Right atrium auricular region (tissue), 2 donors: ENCODE measurements at regions not wholly inside any gene's neighbourhood (a gene's known extent, or its start where the extent isn't known, plus 50 kb on each side); places are given as distances from the start of the nearest gene placed in this dataset.

Source experiments
- DNase-seq: peaks from one replicate; pipeline ENCODE4 v3.0.0-alpha.2; 2019; ENCODE audit warnings: low spot score
- H3K27ac ChIP-seq, 2 donors: fragments of 200-600 bp; sonication (generic); 1 replicate in 1 of 2; 2 replicates in 1 of 2; pipeline ENCODE4 v1.5.1; 2016 to 2019
- H3K27me3 ChIP-seq, 2 donors: fragments of 200-600 bp; sonication (generic); one replicate each; pipeline versions ENCODE4 v1.5.1 to v1.6.0; 2017 to 2019
- H3K36me3 ChIP-seq: fragments of 200-600 bp; sonication (generic); one replicate; pipeline ENCODE4 v1.5.1; 2016
- H3K4me1 ChIP-seq, 2 donors: fragments of 200-600 bp; sonication (generic); one replicate each; pipeline versions ENCODE4 v1.5.1 to v1.6.0; 2017 to 2019
- H3K4me3 ChIP-seq, 2 donors: fragments of 200-600 bp; sonication (generic); 1 replicate in 1 of 2; 2 replicates in 1 of 2; pipeline ENCODE4 v1.5.1; 2017 to 2019; ENCODE audit warnings: mild to moderate bottlenecking in 1 of 2, moderate library complexity in 1 of 2
- H3K9me3 ChIP-seq, 2 donors: fragments of 200-600 bp; sonication (generic); one replicate each; pipeline ENCODE4 v1.5.1; 2019
- CTCF ChIP-seq, 2 donors: fragments of 200-600 bp; sonication (generic); IDR thresholded peaks; one replicate each; pipeline ENCODE4 v1.5.1; 2019; ENCODE audit warnings: antibody characterized with exemption in 2 of 2

- Histone ChIP-seq H3K27ac (no peak overlapping the region), H3K9me3 (no peaks in the 10 kb centered on the region), H3K4me1 (no peaks in the 10 kb centered on the region), H3K27me3 (no peaks in the 10 kb centered on the region), H3K36me3 (no peaks in the 10 kb centered on the region), H3K4me3 (no peak overlapping the region)
- no peak for DNase-seq
- TF ChIP-seq CTCF (IDR thresholded peaks at IDR 0.05): no peak
Measured at GRCh38 chr10:57513637-57514036, 754.1 kb downstream of the IPMK start.

- no peaks in the 10 kb centered on the region for H3K36me3 ChIP-seq
- no peak for TF ChIP-seq CTCF (IDR thresholded peaks at IDR 0.05)
- H3K27ac ChIP-seq: no peak overlapping the region
- no peaks in the 10 kb centered on the region for H3K27me3 ChIP-seq
- no peaks in the 10 kb centered on the region for H3K4me1 ChIP-seq
- no peak overlapping the region for H3K4me3 ChIP-seq
- no peak for DNase-seq
- H3K9me3 ChIP-seq: no peaks in the 10 kb centered on the region
Measured at GRCh38 chr10:57507788-57508187, 759.9 kb downstream of the IPMK start.

GRCh38 chr10:57506414-57507094, 761.1 kb downstream of the IPMK start:
- H3K27ac ChIP-seq: no peak overlapping the region
- H3K9me3 ChIP-seq: no peaks in the 10 kb centered on the region
- H3K27me3 ChIP-seq: no peaks in the 10 kb centered on the region
- DNase-seq: no peak
- H3K36me3 ChIP-seq: no peaks in the 10 kb centered on the region
- no peak overlapping the region for H3K4me3 ChIP-seq
- H3K4me1 ChIP-seq: no peaks in the 10 kb centered on the region
- TF ChIP-seq CTCF (IDR thresholded peaks at IDR 0.05): no peak

DNA sequence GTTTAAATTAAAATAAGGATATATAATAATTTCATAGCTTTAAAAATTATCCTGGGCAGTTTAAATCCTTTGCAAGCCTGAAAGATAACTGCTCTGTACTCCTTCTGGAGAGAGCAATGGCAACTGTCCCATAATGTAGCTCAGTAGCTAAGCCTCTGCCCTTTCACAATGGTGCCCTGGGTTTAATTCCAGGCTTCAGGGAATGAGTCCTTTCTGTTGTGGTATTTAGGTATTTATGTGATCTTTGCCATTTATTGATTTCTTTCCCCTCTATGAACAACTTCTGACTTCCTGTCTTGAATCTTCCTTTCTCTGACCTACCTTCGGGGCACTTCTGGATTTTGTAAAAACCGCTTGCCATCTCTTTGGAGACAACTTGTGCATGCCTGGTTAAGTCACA, 773.2 kb downstream of the IPMK start:
- H3K4me1 ChIP-seq: no peaks in the 10 kb centered on the region
- no peak for TF ChIP-seq CTCF (IDR thresholded peaks at IDR 0.05)
- H3K9me3 ChIP-seq: no peaks in the 10 kb centered on the region
- no peak overlapping the region for H3K27ac ChIP-seq
- no peak overlapping the region for H3K4me3 ChIP-seq
- no peaks in the 10 kb centered on the region for H3K36me3 ChIP-seq
- H3K27me3 ChIP-seq: no peaks in the 10 kb centered on the region
- no peak for DNase-seq

DNA sequence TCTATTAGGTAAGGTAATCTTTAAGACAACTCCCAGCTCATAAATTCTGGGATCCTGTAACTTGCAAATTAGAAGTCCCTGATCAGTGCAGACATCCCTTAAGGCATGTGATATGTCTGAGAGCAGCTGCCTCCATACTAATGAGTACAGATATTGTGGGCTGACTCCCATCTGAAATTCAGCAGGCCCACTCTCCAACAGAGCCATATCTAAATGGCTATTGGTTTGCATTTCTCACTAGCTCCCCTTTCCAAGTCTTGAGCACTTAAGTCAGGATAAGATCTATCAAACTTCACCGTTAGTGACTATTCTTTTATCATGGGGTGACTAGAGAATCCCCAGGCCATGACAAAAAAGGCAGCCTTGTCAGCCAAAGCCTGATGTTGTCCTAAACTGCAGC, 785.4 kb downstream of the IPMK start:
- no peak for TF ChIP-seq CTCF (IDR thresholded peaks at IDR 0.05)
- H3K4me1 ChIP-seq: no peaks in the 10 kb centered on the region
- no peak overlapping the region for H3K27ac ChIP-seq
- H3K4me3 ChIP-seq: no peak overlapping the region
- H3K9me3 ChIP-seq: no peaks in the 10 kb centered on the region
- H3K36me3 ChIP-seq: no peaks in the 10 kb centered on the region
- no peak for DNase-seq
- no peaks in the 10 kb centered on the region for H3K27me3 ChIP-seq
